ENCODE measurements at regions not wholly inside any gene's neighbourhood (a gene's known extent, or its start where the extent isn't known, plus 50 kb on each side); places are given as distances from the start of the nearest gene placed in this dataset.

DNA sequence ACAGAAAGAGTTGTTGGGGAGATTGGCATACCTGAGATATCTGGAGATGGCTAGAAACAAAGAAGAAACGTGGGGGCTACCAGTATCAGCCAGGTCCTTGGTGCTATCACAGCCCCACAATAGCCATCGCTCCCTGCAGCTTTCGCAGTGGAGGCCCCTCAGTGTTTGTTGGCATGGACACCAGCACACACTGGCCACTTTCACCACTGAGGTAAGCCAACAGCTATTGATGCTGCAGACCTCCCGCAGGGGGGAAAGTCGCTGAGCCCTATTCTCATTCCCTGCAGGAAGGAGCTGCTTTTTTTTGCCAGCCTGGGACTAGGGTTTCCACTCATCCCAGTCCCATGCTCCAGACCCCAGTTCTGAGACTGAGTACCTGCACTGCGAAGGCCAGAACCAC, 879.2 kb upstream of the IGFBP7 start:
- TF ChIP-seq OSR1 (CRISPR knock-in tag; IDR thresholded peaks at IDR 0.05) (no peak), ESRRG (CRISPR knock-in tag; IDR thresholded peaks at IDR 0.05) (no peak), GLIS3 (CRISPR knock-in tag; IDR thresholded peaks at IDR 0.05) (no peak), ZC3H10 (CRISPR knock-in tag; IDR thresholded peaks at IDR 0.05) (no peak), CSDC2 (CRISPR knock-in tag; IDR thresholded peaks at IDR 0.05) (no peak), ISL1 (CRISPR knock-in tag; IDR thresholded peaks at IDR 0.05) (no peak), ZNF8 (CRISPR knock-in tag; IDR thresholded peaks at IDR 0.05) (no peak)
- TF ChIP-seq, protein P1, sequence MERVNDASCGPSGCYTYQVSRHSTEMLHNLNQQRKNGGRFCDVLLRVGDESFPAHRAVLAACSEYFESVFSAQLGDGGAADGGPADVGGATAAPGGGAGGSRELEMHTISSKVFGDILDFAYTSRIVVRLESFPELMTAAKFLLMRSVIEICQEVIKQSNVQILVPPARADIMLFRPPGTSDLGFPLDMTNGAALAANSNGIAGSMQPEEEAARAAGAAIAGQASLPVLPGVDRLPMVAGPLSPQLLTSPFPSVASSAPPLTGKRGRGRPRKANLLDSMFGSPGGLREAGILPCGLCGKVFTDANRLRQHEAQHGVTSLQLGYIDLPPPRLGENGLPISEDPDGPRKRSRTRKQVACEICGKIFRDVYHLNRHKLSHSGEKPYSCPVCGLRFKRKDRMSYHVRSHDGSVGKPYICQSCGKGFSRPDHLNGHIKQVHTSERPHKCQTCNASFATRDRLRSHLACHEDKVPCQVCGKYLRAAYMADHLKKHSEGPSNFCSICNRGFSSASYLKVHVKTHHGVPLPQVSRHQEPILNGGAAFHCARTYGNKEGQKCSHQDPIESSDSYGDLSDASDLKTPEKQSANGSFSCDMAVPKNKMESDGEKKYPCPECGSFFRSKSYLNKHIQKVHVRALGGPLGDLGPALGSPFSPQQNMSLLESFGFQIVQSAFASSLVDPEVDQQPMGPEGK (CRISPR knock-in tag; IDR thresholded peaks at IDR 0.05; ENCODE audit: borderline replicate concordance), result no peak

DNA sequence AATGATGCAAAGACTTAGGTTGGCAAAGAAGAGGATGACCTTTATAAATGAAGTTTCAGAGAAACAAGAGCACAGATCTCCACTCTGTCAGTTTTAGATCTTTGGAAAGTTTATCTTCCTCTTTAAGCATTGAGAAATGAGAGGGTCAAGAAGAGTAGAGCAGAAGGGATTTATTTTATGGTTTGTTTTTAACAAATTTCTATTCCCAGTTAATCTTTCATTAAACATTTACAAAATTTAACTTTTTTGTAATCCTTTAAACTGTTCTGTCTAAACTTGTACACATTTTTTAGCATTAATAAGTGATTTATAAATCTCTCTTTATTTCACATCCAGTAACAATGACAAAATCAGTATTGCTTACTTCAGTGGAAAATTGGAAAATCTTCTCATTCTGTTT, 875.0 kb upstream of the IGFBP7 start:
- TF ChIP-seq CSDC2 (CRISPR knock-in tag; IDR thresholded peaks at IDR 0.05) (no peak), BACH2 (CRISPR knock-in tag; IDR thresholded peaks at IDR 0.05; ENCODE audit: borderline replicate concordance) (no peak), PPARA (CRISPR knock-in tag; IDR thresholded peaks at IDR 0.05; ENCODE audit: borderline replicate concordance) (no peak), ZNF565 (CRISPR knock-in tag; conservative IDR thresholded peaks at IDR 0.05; ENCODE audit: low read depth) (no peak), ZFP30 (CRISPR knock-in tag; IDR thresholded peaks at IDR 0.05) (no peak), OSR1 (CRISPR knock-in tag; IDR thresholded peaks at IDR 0.05) (no peak), ISL1 (CRISPR knock-in tag; IDR thresholded peaks at IDR 0.05) (no peak), RARB (CRISPR knock-in tag; IDR thresholded peaks at IDR 0.05) (no peak), SNAI2 (CRISPR knock-in tag; IDR thresholded peaks at IDR 0.05) (no peak), GLIS3 (CRISPR knock-in tag; IDR thresholded peaks at IDR 0.05) (no peak)
- TF ChIP-seq, protein P1 (CRISPR knock-in tag; IDR thresholded peaks at IDR 0.05; ENCODE audit: borderline replicate concordance), result no peak
- TF ChIP-seq, protein P2, sequence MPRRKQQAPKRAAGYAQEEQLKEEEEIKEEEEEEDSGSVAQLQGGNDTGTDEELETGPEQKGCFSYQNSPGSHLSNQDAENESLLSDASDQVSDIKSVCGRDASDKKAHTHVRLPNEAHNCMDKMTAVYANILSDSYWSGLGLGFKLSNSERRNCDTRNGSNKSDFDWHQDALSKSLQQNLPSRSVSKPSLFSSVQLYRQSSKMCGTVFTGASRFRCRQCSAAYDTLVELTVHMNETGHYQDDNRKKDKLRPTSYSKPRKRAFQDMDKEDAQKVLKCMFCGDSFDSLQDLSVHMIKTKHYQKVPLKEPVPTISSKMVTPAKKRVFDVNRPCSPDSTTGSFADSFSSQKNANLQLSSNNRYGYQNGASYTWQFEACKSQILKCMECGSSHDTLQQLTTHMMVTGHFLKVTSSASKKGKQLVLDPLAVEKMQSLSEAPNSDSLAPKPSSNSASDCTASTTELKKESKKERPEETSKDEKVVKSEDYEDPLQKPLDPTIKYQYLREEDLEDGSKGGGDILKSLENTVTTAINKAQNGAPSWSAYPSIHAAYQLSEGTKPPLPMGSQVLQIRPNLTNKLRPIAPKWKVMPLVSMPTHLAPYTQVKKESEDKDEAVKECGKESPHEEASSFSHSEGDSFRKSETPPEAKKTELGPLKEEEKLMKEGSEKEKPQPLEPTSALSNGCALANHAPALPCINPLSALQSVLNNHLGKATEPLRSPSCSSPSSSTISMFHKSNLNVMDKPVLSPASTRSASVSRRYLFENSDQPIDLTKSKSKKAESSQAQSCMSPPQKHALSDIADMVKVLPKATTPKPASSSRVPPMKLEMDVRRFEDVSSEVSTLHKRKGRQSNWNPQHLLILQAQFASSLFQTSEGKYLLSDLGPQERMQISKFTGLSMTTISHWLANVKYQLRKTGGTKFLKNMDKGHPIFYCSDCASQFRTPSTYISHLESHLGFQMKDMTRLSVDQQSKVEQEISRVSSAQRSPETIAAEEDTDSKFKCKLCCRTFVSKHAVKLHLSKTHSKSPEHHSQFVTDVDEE (CRISPR knock-in tag; IDR thresholded peaks at IDR 0.05), result no peak
- ATAC-seq, result no peak

More for the DNA sequence above, 879.2 kb upstream of the IGFBP7 start:
- no peak for ATAC-seq

DNA sequence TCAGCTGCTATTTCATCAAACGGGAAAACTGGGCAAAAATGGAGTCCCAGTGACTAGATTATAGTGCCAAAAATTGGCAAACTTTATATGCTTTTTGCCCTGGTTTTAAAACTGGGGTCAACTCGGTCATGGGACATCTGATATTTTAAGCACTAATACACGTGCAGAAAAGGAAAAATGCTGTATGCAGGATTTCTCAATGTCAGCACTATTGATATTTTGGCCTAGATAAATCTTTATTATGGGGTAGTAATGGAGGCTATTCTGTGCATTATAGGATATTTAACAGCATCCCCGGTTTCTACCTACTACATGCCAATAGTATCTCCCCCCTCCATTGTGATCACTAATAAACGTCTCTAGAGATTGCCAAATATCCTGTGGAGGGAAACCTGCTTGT, 870.9 kb upstream of the IGFBP7 start:
- ATAC-seq, result no peak
- TF ChIP-seq, protein P1 (CRISPR knock-in tag; IDR thresholded peaks at IDR 0.05; ENCODE audit: borderline replicate concordance), result no peak
- TF ChIP-seq, protein P2 (CRISPR knock-in tag; IDR thresholded peaks at IDR 0.05), result no peak
- TF ChIP-seq RARB (CRISPR knock-in tag; IDR thresholded peaks at IDR 0.05), result no peak
- no peak for TF ChIP-seq ZC3H10 (CRISPR knock-in tag; IDR thresholded peaks at IDR 0.05)
- no peak for TF ChIP-seq SNAI2 (CRISPR knock-in tag; IDR thresholded peaks at IDR 0.05)
- no peak for TF ChIP-seq ZNF70 (CRISPR knock-in tag; IDR thresholded peaks at IDR 0.05)
- no peak for TF ChIP-seq TCF4 (CRISPR knock-in tag; IDR thresholded peaks at IDR 0.05; ENCODE audit: borderline replicate concordance)
- no peak for TF ChIP-seq ESRRG (CRISPR knock-in tag; IDR thresholded peaks at IDR 0.05)
- no peak for TF ChIP-seq ZNF565 (CRISPR knock-in tag; conservative IDR thresholded peaks at IDR 0.05; ENCODE audit: low read depth)
- TF ChIP-seq GLIS3 (CRISPR knock-in tag; IDR thresholded peaks at IDR 0.05), result no peak
- no peak for TF ChIP-seq CSDC2 (CRISPR knock-in tag; IDR thresholded peaks at IDR 0.05)
- no peak for TF ChIP-seq BACH2 (CRISPR knock-in tag; IDR thresholded peaks at IDR 0.05; ENCODE audit: borderline replicate concordance)

Data from SK-N-SH treated with all-trans-retinoic acid at 6 μM for 48 hours (cell line).